Astrocyte (in vitro differentiated cells and primary cell): ENCODE measurements at regions not wholly inside any gene's neighbourhood (a gene's known extent, or its start where the extent isn't known, plus 50 kb on each side); places are given as distances from the start of the nearest gene placed in this dataset.

ENCODE experiments used
- DNase-seq: peaks from one replicate; pipeline ENCODE4 v3.0.0-alpha.2; 2010; ENCODE audit warnings: low read depth
- FAIRE-seq: peaks from 2 replicates; lab custom pipeline; 2011; peaks lifted over from hg19 to GRCh38; lab: Jason Lieb, UNC
- H2AFZ ChIP-seq: 2 replicates; pipeline ENCODE4 v1.6.0; 2012; ENCODE audit warnings: low read depth, low read length, inconsistent platforms
- H3K27ac ChIP-seq: 2 replicates; pipeline ENCODE4 v1.5.1; 2011; ENCODE audit warnings: low read depth, low read length, inconsistent platforms
- H3K27me3 ChIP-seq: 2 replicates; pipeline ENCODE4 v1.6.0; 2011; ENCODE audit warnings: low read length, inconsistent platforms; ENCODE audit not compliant: insufficient read depth
- H3K36me3 ChIP-seq: 2 replicates; pipeline ENCODE4 v1.5.1; 2011; ENCODE audit warnings: low read length, inconsistent platforms; ENCODE audit not compliant: insufficient read depth
- H3K4me1 ChIP-seq: 2 replicates; pipeline ENCODE4 v1.5.1; 2011; ENCODE audit warnings: low read length, inconsistent platforms; ENCODE audit not compliant: insufficient read depth
- H3K4me2 ChIP-seq: 2 replicates; pipeline ENCODE4 v1.6.0; 2012; ENCODE audit warnings: low read length, inconsistent platforms
- H3K4me3 ChIP-seq: 2 replicates; pipeline ENCODE4 v1.5.1; 2011; ENCODE audit warnings: low read depth, mild to moderate bottlenecking, low read length, inconsistent platforms; ENCODE audit not compliant: insufficient read depth
- H3K79me2 ChIP-seq: 2 replicates; pipeline ENCODE4 v1.6.0; 2012; ENCODE audit warnings: mild to moderate bottlenecking, low read length, inconsistent platforms; ENCODE audit not compliant: insufficient read depth
- H3K9ac ChIP-seq: 2 replicates; pipeline ENCODE4 v1.6.0; 2012; ENCODE audit warnings: mild to moderate bottlenecking, low read length, inconsistent platforms
- H3K9me3 ChIP-seq: 2 replicates; pipeline ENCODE4 v1.5.1; 2012; ENCODE audit warnings: low read depth, mild to moderate bottlenecking, low read length, inconsistent platforms; ENCODE audit not compliant: insufficient read depth
- H4K20me1 ChIP-seq: 2 replicates; pipeline ENCODE4 v1.6.0; 2012; ENCODE audit warnings: low read length, inconsistent platforms; ENCODE audit not compliant: insufficient read depth
- H3K27ac Mint-ChIP-seq: one replicate; pipeline ENCODE4 v1.8.0; 2021; ENCODE audit warnings: mild to moderate bottlenecking, mixed read lengths; ENCODE audit not compliant: unreplicated experiment
- H3K27me3 Mint-ChIP-seq: one replicate; pipeline ENCODE4 v1.8.0; 2021; ENCODE audit warnings: low read depth, mixed read lengths; ENCODE audit not compliant: unreplicated experiment
- H3K36me3 Mint-ChIP-seq: one replicate; pipeline ENCODE4 v1.8.0; 2021; ENCODE audit warnings: low read depth, mixed read lengths; ENCODE audit not compliant: unreplicated experiment
- H3K4me1 Mint-ChIP-seq: one replicate; pipeline ENCODE4 v1.8.0; 2021; ENCODE audit warnings: low read depth, mixed read lengths; ENCODE audit not compliant: unreplicated experiment
- H3K4me3 Mint-ChIP-seq: one replicate; pipeline ENCODE4 v1.8.0; 2021; ENCODE audit warnings: mild to moderate bottlenecking, moderate library complexity, mixed read lengths; ENCODE audit not compliant: unreplicated experiment
- H3K9me3 Mint-ChIP-seq: one replicate; pipeline ENCODE4 v1.8.0; 2021; ENCODE audit warnings: mild to moderate bottlenecking, mixed read lengths; ENCODE audit not compliant: unreplicated experiment
- EZH2 ChIP-seq: IDR thresholded peaks from 2 replicates; pipeline ENCODE4 v1.6.1; 2012; ENCODE audit warnings: mild to moderate bottlenecking, low read length, inconsistent platforms; ENCODE audit not compliant: insufficient read depth
- TF ChIP-seq, protein P1 (sequence below): IDR thresholded peaks from 2 replicates; pipeline ENCODE4 v1.5.1; 2011; ENCODE audit warnings: low read depth, mild to moderate bottlenecking, inconsistent platforms, low read length, moderate library complexity; ENCODE audit not compliant: insufficient read depth

DNA sequence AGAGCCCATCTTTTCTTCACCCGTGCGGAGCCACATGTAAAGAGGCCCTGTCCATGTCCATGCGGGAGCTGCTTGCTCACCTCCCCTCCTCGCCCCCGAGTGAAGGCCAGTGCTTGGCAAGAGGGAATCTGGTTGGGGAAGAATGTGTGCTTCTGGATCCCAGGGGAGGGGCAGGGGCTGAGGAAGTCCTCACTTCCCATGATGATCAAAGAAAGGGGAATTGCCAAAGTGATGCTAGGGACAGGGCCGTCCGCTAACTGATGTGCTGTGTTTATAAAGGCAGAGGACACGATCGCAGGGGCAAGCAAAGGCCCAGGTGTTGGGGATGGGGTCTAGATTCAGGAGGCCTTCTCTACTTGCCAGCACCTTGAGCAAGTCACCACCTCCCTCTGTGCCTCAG, 137.4 kb upstream of the PRMT8 start:
- DNase-seq: no peak
- Histone ChIP-seq H3K27me3 (peaks cover 4% of the 10 kb centered on the region), H4K20me1 (no peaks in the 10 kb centered on the region), H3K4me1 (no peaks in the 10 kb centered on the region), H3K27ac (no peak overlapping the region), H3K79me2 (no peaks in the 10 kb centered on the region), H3K9ac (no peak overlapping the region), H3K4me3 (no peak overlapping the region), H3K36me3 (no peaks in the 10 kb centered on the region), H3K9me3 (no peaks in the 10 kb centered on the region), H3K4me2 (no peak overlapping the region), H2AFZ (no peak overlapping the region)
- no peak overlapping the region for H3K4me3 Mint-ChIP-seq
- H3K27ac Mint-ChIP-seq: no peak overlapping the region
- H3K9me3 Mint-ChIP-seq: no peaks in the 10 kb centered on the region
- no peaks in the 10 kb centered on the region for H3K36me3 Mint-ChIP-seq
- H3K4me1 Mint-ChIP-seq: no peaks in the 10 kb centered on the region
- H3K27me3 Mint-ChIP-seq: peaks cover 55% of the 10 kb centered on the region
- FAIRE-seq: no peak
- no peak for TF ChIP-seq EZH2
- TF ChIP-seq, protein P1, sequence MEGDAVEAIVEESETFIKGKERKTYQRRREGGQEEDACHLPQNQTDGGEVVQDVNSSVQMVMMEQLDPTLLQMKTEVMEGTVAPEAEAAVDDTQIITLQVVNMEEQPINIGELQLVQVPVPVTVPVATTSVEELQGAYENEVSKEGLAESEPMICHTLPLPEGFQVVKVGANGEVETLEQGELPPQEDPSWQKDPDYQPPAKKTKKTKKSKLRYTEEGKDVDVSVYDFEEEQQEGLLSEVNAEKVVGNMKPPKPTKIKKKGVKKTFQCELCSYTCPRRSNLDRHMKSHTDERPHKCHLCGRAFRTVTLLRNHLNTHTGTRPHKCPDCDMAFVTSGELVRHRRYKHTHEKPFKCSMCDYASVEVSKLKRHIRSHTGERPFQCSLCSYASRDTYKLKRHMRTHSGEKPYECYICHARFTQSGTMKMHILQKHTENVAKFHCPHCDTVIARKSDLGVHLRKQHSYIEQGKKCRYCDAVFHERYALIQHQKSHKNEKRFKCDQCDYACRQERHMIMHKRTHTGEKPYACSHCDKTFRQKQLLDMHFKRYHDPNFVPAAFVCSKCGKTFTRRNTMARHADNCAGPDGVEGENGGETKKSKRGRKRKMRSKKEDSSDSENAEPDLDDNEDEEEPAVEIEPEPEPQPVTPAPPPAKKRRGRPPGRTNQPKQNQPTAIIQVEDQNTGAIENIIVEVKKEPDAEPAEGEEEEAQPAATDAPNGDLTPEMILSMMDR: no peak

DNA sequence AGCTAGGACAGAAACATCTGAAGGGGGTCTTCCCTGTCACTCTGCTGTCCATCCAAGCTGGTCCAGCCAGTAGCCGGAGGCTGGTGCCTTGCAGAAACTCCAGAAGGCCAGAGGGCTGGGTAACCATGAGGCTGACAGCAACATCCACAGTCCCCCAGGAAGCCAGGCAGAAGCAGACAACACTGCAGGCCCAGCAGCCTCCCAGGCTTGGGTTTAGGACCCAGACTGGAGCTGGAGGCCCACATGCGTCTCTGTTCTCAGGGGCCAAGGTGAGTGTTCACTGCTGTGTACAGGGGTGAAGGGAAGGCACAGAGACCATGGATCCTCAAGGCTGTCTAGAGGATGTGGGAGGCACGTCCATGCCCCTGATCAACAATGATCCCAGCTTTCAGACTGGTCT, 136.4 kb upstream of the PRMT8 start:
- Mint-ChIP-seq H3K27me3 (peaks cover 48% of the 10 kb centered on the region), H3K9me3 (no peaks in the 10 kb centered on the region)
- no peak for FAIRE-seq

DNA sequence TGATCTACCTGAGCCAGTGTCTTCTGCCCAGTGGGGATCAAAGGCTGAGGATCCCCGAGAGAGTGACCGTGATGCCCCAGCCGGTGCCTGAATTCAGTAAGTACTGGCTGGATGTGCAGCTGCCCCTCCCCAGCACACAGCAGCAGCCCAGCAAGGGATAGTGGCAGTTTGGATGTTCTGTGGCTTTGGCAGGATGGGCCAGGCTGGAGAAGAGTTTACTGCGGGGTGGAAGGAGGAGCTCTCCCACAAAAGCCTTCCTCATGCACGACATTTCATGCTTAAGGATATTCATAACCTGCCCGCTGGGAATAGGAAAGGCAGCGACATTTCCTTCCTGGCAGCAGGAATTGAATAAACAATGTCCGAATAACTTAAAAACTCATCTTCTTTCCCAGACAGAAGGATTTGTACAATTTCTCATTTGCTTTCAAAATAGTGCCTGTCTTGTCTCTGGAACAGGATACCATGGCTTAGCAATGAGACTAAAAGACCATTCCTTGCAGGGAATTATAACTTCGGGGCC, 135.6 kb upstream of the PRMT8 start:
- H3K27me3 Mint-ChIP-seq: peaks cover 47% of the 10 kb centered on the region
- Histone ChIP-seq H3K79me2 (no peaks in the 10 kb centered on the region), H2AFZ (no peak overlapping the region), H3K36me3 (no peaks in the 10 kb centered on the region), H3K27ac (no peak overlapping the region), H4K20me1 (no peaks in the 10 kb centered on the region), H3K9me3 (no peaks in the 10 kb centered on the region), H3K4me1 (no peaks in the 10 kb centered on the region), H3K9ac (no peak overlapping the region), H3K4me3 (no peak overlapping the region), H3K4me2 (no peak overlapping the region), H3K27me3 (peaks cover 4% of the 10 kb centered on the region)
- H3K9me3 Mint-ChIP-seq: no peaks in the 10 kb centered on the region
- no peak overlapping the region for H3K27ac Mint-ChIP-seq
- DNase-seq (no peak), FAIRE-seq (no peak)
- H3K4me3 Mint-ChIP-seq: no peak overlapping the region
- TF ChIP-seq EZH2: no peak
- TF ChIP-seq, protein P1: no peak
- no peaks in the 10 kb centered on the region for H3K4me1 Mint-ChIP-seq
- H3K36me3 Mint-ChIP-seq: no peaks in the 10 kb centered on the region

More for the DNA sequence above, 136.4 kb upstream of the PRMT8 start:
- DNase-seq: no peak
- no peak overlapping the region for H3K27ac Mint-ChIP-seq
- Histone ChIP-seq H3K27ac (no peak overlapping the region), H3K4me1 (no peaks in the 10 kb centered on the region), H3K4me3 (no peak overlapping the region), H3K27me3 (peaks cover 4% of the 10 kb centered on the region), H3K4me2 (no peak overlapping the region), H4K20me1 (no peaks in the 10 kb centered on the region), H3K9me3 (no peaks in the 10 kb centered on the region), H3K36me3 (no peaks in the 10 kb centered on the region), H3K9ac (no peak overlapping the region), H2AFZ (no peak overlapping the region), H3K79me2 (no peaks in the 10 kb centered on the region)
- TF ChIP-seq, protein P1: no peak
- no peak for TF ChIP-seq EZH2
- H3K4me1 Mint-ChIP-seq: no peaks in the 10 kb centered on the region
- no peak overlapping the region for H3K4me3 Mint-ChIP-seq
- H3K36me3 Mint-ChIP-seq: no peaks in the 10 kb centered on the region
